CD4-positive, alpha-beta T cell treated with Interferon gamma for 1 hour (primary cell): ENCODE measurements at regions not wholly inside any gene's neighbourhood (a gene's known extent, or its start where the extent isn't known, plus 50 kb on each side); places are given as distances from the start of the nearest gene placed in this dataset.
"Not testable (repeated sequence)": the region's sequence is repeated elsewhere in the genome, so short reads cannot be mapped to it uniquely, and the experiment has no call there.

Experiments used
- DNase-seq: peaks from one replicate; pipeline ENCODE4 v3.0.0-alpha.2; 2020

DNA sequence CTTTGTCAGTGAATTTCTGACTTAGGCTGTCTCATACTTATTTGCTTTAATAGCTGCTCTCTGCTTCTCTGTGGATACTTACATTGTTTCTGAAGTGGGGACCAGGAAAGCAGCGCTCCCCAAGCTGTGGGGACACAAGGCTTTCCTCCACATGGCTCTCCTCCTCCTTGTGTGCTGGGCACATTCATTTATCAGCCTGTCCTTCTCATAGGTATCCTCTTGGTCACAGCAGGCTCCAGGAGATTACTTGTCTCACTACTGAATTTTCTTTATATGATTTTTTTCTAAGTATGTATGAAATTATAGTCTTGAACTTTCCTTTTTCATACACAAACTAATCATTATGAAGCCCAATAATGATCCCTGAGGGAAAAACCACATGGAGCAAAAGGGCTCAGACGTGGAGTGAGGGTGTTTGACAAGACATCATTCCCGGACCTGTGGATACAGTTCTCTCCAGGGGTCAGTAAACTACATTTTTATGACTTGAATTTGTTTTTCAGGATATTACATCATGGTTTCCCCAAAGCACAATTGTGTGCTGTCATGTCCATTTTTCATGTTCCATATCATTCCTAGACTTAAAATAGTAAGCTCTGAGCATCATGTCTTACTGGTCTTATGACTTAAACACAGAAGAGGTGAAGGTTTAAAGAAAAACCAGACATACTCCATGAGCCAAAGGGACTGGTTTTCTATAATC is 234.5 kb downstream of the PCSK1 start:
- no peak for DNase-seq

DNA sequence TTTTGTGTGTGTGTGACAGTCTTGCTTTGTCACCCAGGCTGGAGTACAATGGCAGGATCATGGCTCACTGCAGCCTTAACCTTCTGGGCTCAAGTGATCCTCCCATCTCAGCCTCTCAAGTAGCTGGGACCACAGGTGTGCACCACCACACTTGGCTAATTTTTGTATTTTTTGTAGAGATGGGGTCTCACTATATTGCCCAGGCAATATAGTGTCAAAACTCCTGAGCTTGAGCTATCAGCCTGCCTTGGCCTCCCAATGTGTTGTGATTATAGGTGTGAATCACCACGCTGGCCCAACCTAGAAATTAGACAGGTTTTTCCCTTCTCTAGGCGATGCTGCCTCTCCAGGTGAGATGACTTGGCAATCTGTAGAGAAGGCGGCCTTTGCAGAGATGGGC is 235.3 kb downstream of the PCSK1 start:
- DNase-seq = not testable (repeated sequence)

DNA sequence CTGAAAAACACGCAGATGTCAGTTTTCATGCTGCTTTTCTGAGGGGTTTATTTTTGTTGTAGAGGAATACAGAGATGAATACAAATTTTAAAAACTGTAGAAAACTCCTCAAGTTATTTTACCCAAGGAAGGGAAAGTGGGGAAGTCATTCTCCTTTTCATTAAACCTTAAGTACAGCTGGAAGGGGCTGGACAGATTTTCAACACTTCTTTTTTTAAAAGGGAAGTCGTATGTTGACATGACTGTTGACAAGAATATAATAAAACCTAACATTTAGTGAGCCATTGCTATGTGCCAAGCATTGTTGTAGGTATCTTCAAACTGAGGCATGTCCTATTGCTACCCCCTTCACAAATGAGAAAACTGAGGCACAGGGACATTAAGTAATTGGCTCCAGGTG is 235.7 kb upstream of the ELL2 start:
- DNase-seq = no peak

DNA sequence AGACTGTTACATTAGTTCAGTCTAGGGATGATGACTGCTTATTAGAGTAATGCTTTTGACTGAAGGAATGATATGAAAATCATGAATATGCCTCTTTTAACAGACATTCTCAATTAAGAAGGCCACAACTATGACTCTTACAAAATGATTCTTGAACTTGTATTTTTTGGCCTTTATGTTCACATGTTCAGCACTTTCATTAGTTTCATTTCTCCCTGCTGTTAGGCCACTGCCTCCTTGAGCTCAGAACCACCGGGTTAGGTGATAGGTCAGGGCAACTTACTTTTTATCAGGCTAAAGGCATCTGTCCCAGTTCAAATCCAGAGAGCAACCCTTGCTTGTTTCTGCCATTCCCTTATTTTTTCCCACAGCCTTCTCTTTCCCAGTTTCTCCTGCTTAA is 235.2 kb upstream of the ELL2 start:
- no peak for DNase-seq

DNA sequence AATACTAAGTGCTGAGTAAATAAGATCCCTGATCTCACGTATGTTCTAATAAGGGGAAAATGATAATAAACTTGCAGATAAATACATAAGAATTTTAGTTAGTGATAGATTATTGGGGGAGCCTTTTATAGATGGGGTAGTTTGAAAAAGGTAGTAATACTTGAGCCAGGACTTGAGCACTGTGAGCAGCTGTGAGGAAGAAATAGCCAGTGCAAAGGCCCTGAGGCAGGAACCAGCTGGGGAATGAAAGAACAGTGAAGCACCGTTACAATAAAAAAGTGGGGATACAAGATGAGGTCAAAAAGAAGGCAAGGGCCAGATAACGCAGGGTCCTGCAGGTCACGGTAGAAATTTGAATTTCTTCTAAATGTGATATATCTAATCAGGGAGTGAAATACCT is 234.8 kb upstream of the ELL2 start:
- no peak for DNase-seq

DNA sequence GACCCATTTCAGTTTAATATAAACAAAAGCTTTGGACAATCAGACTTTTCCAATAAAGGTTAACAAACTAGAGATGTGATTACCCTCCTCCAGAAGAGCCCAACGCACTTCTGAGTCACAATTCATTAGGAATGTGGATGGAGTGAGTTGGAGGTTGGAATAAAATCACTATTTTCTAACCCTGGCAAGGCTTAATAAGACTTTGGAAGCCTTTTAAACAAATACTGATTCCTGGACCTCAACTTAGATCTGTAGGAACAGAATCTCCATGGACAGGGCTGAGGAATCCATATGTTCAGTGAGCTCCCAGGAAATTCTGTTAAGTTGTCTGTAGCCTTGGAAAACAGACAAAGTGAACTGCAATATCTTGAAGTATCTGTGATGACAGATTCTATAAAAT is 233.5 kb upstream of the ELL2 start:
- DNase-seq = no peak

DNA sequence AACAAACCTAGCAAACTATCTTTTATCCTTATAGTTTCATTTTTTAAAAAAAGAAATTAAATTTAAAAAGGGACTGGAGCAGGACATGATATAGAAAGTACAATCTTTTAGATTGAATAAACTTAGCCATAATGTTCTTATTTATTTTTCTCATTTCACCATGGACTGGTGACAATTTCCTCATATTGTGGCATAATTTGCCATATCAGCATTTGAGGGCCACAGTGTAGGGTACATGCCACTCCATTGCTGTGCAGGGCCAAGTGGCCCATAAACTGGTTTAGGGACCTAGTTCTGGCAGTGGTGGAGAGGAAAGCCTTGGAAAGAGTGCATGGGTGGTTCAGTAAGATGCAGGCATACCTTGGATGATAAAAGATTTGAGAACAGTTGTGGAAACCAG is 232.9 kb upstream of the ELL2 start:
- DNase-seq = no peak

DNA sequence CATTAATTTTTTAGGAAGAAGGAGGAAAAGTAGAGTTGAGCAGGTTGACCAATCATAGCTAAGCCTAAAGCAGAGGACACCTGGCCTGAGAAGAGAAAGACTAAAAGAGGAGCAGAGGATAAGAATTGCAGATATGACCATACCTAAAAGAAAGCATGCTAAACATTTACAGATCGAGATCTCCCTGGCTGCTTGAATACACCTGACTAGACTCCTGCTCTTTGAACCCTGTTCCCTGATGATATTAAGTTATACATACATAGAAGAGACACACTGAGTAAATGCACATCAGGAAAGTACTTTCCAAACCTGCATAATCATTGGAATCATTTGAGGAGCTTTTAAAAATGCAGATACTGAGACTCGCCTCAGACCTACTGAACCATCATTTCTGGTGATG is 232.3 kb upstream of the ELL2 start:
- DNase-seq = no peak

DNA sequence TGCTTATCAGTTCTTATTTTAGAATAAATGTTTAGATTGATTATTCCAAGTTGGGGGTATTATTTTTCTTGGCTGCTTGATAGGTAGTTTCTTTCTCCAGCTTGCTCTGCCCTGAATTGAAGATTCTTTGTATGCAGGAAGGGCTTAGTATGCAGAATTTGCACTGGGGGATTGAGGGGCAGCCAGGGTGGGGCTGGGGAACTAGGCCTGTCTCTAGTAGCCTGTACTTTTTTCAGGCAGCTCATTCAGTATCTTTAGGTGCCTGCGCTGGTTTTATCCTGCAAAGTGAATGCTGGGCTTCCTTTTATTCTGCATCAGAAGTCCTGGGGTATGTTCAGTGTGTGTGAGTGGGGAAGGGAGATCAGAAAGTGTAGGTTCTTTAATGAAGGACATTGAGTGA is 228.3 kb upstream of the ELL2 start:
- DNase-seq = no peak

DNA sequence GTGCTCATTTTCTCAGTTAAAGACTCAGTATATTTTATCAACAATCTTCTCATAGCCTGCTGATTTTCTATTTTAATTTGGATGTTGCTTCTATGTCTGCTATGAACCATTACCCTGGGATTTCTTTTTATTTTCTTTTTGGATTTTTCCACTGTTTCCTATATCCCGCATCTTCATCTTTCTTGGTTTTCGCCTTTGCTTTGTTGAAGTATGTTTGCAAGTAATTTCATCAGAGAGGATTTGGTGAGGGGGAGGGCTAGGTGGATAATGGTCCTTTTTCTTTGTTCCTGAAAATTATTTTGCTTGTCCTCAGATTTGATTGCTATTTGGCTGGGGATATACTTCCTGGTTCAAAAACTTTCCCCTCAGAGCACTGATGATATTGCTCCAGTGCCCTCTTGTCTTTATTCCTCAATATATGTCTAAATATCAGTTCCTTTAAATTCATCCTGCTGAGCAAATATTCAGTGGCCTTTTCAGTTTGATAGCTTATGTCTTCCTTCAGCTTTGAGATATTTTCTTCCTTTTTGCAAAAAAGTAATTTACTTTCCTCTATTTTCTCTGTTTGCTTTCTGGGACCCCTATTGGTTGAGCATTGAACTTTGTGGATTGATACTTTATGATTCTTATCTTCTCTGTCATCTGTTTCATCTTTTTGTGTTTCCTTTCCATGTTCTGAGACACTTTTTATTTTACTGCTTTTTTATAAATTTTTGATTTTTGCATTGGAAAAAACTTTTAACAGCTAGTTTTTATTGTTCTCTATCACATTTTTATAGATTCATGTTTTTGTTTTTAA is 227.6 kb upstream of the ELL2 start:
- no peak for DNase-seq

DNA sequence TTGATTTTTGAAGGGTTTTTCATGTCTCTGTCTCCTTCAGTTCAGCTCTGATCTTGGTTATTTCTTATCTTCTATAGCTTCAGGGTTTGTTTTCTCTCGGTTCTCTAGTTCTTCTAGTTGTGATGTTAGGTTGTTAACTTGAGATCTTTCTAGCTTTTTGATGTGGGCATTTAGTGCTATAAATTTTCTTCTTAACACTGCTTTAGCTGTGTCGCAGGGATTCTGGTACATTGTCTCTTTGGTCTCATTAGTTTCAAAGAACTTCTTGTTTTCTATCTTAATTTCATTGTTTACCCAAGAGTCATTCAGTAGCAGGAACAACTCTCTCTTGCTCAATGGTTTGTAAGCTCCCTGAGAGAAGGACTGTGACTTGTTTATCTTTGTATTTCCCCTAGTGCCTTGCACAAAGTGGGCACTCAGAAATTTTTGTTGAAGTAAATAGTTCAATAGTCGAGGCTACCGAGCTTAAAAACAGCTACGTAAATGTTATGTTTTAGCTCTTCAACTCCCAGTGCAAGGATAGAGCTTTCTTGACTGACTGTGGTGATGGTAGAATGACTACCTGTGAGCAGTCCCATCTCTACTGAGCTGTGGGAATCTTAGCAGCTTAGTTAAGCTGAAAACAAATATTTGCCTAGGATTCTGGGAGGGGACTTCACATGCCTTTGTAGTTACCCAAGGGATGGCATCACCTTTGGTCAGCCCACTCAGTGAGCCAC is 225.8 kb upstream of the ELL2 start:
- no peak for DNase-seq

DNA sequence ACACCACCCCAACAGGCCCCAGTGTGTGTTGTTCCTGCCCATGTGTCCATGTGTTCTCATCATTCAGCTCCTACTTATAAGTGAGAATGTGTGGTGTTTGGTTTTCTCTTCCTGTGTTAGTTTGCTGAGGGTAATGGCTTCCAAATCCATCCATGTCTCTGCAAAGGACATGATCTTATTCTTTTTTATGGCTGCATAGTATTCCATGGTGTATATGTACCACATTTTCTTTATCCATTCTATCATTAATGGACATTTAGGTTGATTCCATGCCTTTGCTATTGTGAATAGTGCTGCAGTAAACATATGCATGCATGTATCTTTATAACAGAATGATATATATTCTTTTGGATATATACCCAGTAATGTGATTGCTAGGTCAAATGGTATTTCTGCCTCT is 222.9 kb upstream of the ELL2 start:
- DNase-seq = not testable (repeated sequence)

DNA sequence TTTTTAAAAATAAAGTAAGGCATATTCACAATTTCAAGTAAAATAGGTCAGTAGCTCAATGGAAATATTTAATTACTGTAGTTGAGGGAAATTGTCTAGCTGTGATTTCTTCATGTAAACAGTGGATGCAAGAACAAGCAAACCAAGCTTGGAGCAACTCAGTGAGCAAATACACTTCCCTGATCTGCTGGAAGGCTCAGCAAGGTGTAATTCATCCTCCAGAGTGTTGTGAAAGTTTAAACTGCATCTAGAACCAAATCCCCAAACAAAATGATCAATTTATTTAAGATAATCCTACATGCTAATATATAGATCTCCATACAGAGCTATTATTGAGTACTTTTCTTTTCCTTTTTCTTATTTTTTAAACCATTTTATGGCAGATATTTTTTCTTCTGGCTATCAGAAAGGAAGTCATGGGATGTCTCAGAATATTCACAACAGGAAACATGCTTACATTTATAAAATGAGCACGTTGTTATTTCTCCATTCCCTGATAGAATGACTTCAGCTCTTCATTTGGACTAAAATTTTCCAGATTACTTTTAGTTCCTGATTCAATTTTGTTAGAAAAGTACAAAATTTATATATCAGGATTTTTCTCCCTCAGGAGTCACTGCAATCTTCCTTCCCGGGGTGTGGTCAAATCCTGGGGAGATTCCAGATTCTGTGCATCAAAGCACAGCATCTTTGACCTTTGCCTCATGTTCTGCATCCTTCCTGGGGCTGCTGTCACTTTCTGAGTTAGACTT is 219.2 kb upstream of the ELL2 start:
- DNase-seq = no peak

DNA sequence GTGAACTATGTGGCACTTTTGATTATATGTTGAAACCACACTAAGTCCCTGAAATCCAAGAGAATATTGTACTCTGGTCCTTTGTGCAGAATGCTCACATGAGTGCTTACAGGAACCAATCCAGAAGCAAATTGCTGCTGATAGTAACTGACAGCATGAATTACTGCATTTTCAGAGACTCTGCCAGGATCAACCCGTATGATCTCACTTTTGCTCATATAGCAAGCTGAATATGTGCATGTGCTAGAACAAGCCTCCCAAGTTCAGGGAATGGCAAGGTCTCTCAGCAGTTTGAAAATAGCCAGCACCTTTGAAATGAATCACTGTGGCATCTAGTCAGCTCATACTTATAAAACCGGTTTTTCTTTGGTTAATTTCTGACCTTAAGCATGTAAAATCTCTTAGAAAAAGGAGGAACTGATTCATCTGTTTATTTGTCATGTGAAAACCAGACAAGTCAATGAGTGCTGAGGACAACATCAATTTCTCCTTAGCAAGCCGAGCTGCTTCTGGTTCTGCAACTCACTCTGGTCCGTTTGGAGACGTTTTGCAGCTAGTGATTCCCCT is 215.7 kb upstream of the ELL2 start:
- DNase-seq = no peak

DNA sequence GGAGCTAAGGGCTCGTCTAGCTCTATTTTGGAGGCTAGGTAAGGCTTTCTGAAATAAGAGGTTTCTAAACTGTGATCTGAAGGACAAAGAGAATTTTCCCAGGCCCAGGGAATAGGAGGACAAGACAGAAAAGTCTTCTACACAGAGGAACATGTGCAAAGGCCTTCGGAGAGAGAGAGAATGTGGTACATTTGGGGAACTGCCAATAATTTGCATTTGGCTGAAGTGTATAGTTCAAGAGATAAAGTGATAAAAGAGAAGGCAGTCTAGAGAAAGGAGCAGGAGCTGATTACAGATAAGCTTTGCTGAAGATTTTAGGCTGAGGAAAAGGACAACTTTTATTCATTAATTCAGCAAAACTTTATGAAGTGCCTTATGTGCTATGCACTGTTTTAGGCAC is 214.4 kb upstream of the ELL2 start:
- DNase-seq = no peak

DNA sequence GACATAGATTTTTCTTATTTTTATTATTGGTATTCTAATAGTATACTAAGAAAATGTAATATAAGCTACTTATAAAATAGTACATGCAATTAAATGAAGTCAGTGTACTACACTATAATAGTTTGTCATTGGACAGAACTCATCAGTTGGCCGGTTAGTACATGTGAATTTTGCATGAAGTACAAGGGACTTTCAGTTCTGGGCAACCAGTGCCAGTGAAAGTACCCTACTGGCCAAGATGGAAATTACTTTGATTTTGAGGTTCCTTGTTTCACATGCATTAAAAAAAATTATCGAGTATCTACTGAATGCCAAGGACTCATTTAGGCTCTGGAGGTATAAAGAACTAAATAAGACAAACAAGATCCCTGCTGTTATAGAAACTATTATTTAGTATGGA is 213.4 kb upstream of the ELL2 start:
- DNase-seq = no peak

DNA sequence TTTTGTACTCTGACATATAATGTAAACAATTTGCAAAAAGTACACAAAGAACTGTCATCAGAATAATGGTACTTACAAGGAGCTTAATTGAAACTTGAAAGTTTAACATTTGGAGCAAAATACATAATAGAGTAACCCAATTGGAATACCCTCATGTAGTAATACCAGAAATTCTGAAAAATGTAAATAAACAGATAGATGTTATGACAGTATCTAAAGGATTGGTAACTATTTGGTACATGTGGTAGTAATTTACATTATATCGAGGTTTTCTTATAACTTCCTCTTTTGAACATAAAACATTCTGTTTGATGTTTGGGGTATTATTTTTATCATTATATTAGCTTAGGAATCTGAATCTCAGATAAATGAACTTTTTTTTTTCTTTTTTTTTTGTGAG is 211.7 kb upstream of the ELL2 start:
- no peak for DNase-seq

DNA sequence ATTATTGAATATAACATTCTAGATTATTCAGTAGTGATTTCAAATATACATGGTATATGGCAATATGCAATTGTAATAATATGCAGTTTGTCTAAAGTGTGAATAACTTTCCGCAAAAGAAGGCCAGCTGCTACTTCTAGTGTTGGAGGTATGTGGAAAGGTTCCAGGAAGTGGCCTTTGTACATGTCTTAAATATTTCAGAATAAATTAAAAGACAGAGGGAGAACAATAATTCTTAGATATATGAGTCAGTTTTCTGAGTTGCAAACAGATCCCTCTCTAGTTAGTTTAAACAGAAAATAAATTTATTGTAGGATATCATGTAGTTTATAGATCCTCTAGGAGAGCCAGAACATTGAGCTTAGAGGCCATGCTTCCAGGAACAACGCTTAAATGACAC is 210.8 kb upstream of the ELL2 start:
- DNase-seq = no peak

DNA sequence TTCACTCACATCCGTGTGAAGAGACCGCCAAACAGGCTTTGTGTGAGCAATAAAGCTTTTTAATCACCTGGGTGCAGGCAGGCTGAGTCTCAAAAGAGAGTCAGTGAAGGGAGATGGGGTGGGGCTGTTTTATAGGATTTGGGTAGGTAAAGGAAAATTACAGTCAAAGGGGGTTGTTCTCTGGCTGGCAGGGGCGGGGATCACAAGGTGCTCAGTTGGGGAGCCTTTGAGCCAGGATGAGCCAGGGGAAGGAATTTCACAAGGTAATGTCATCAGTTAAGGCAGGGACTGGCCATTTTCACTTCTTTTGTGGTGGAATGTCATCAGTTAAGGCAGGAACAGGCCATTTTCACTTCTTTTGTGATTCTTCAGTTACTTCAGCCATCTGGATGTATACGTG is 210.3 kb upstream of the ELL2 start:
- not testable (repeated sequence) for DNase-seq

DNA sequence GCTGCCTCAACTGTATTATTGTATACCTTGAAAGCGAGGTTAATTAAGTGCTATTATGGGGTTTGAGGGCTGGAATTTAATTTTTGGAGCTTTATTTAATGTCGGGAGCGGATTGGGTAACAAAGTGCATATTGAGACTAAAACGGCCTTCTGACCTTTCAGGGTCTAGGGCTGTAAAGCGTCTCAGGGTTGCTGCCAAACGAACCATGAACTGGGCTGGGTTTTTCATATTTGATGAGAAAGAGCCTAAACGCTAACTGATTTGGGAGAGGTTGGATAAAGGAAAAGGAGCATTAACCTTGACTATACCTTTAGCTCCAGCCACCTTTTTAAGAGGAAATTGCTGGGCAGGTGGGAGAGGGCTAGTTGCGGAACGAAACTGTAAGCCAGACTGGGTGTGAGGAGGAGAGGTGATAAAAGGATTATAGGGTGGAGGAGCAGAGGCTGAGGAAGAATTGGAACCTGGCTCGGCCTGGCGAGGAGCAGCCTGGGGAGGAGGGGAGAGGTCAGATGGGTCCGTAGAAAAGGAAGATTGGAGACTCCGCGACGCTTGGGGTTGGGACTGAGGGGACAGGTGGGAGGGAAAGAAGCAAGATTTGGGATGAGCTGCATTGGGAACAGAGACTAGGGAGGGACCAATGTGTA is 209.0 kb upstream of the ELL2 start:
- not testable (repeated sequence) for DNase-seq

DNA sequence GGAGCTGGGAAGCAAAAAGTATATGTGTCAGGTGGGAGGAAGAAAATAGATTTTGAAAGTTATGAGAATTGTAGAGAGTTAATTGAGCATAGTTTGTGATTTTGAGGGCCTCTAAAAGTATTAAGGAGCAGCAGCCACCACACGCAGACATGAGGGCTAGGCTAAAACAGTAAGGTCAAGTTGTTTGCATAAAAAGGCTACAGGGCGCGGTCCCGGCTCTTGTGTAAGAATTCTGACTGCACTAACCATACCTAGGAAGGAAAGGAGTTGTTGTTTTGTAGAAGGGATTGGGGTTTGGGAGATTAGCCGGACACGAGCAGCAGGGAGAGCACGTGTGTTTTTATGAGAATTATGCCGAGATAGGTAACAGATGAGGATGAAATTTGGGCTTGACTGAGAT is 207.2 kb upstream of the ELL2 start:
- not testable (repeated sequence) for DNase-seq

DNA sequence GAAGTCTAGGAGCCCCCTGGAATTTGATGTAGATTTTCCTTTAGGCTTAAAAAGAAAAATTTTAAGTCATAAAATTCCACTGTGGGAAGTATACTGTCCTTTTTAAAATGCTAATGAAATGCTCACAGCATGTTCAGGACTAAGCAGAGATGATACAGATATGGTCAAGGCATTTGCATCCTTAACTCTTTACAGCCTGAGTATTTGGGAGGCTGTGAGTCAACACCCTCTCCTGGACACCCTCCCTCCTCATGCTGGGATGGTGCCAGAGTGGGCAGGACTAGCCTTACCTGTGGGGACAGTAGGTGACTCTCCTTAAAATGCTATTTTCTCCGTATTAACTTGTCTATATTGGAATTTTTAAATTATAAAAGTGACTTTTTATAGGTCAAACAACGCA is 197.4 kb upstream of the ELL2 start:
- DNase-seq = no peak
